ENCODE measurements at regions not wholly inside any gene's neighbourhood (a gene's known extent, or its start where the extent isn't known, plus 50 kb on each side); places are given as distances from the start of the nearest gene placed in this dataset.

DNA sequence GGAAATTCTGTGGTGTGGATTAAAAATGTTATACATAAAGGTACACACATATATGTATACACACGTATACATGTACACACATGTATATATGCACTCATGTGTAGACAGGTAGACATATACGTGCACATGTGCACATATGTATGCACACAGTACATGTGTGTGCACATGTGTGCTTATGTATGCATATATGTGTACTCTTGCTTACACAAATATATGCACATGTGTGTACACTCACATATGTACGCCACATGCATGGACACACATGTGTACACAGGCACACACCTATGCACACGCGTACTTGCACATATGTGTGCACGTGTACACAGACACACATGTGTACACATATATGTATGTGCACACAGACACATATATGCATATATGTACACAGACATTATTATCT, 142.8 kb upstream of the SALL3 start:
- H3K4me1 ChIP-seq (ENCODE audit: control insufficient read depth in 1 of 2, insufficient read depth in 2 of 2, low read length in 2 of 2) = no peaks in the 10 kb centered on the region
- no peak overlapping the region for H3K4me3 ChIP-seq (ENCODE audit: low read depth in 1 of 2, low read length in 2 of 2)
- no peaks in the 10 kb centered on the region for H3K27me3 ChIP-seq (ENCODE audit: low read depth, low read length)
- H3K9me3 ChIP-seq (ENCODE audit: control insufficient read depth in 1 of 2, low read length in 2 of 2) = no peaks in the 10 kb centered on the region
- no peaks in the 10 kb centered on the region for H3K36me3 ChIP-seq (ENCODE audit: control insufficient read depth in 1 of 2, insufficient read depth in 2 of 2, low read length in 2 of 2)
- no peak overlapping the region for H3K27ac ChIP-seq (ENCODE audit: low read length)

- Histone ChIP-seq H3K4me3 (ENCODE audit: low read depth in 1 of 2, low read length in 2 of 2) (no peak overlapping the region), H3K36me3 (ENCODE audit: control insufficient read depth in 1 of 2, insufficient read depth in 2 of 2, low read length in 2 of 2) (no peaks in the 10 kb centered on the region), H3K4me1 (ENCODE audit: control insufficient read depth in 1 of 2, insufficient read depth in 2 of 2, low read length in 2 of 2) (no peaks in the 10 kb centered on the region), H3K9me3 (ENCODE audit: control insufficient read depth in 1 of 2, low read length in 2 of 2) (no peaks in the 10 kb centered on the region), H3K27me3 (ENCODE audit: low read depth, low read length) (no peaks in the 10 kb centered on the region), H3K27ac (ENCODE audit: low read length) (no peak overlapping the region)
Observed at GRCh38 chr18:78837754-78838153, 141.9 kb upstream of the SALL3 start.

GRCh38 chr18:78838183-78838582, 141.4 kb upstream of the SALL3 start:
- Histone ChIP-seq H3K4me1 (ENCODE audit: control insufficient read depth in 1 of 2, insufficient read depth in 2 of 2, low read length in 2 of 2) (no peaks in the 10 kb centered on the region), H3K27ac (ENCODE audit: low read length) (no peak overlapping the region), H3K4me3 (ENCODE audit: low read depth in 1 of 2, low read length in 2 of 2) (no peak overlapping the region), H3K36me3 (ENCODE audit: control insufficient read depth in 1 of 2, insufficient read depth in 2 of 2, low read length in 2 of 2) (no peaks in the 10 kb centered on the region), H3K9me3 (ENCODE audit: control insufficient read depth in 1 of 2, low read length in 2 of 2) (no peaks in the 10 kb centered on the region), H3K27me3 (ENCODE audit: low read depth, low read length) (no peaks in the 10 kb centered on the region)

DNA sequence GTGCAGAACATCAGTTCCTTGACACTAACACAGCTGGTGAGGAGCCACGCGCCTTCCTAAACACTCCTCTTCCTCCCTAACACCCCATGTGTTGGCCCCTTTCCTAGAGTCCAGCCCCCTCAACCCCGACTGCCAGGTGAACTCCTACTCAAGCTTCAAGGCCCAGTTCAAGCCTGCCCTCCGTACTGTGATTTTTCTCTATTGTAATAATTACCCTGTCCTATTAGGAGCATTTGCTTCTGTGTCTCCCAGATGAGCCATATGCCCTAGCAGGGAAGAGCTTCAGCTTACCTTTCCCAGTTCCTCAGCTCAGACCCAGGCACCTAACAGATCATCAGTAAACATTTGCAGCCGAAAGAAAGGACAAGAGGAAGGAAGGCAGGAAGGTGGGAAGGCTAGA, 130.6 kb upstream of the SALL3 start:
- no peak overlapping the region for H3K4me3 ChIP-seq (ENCODE audit: low read depth in 1 of 2, low read length in 2 of 2)
- no peak overlapping the region for H3K27ac ChIP-seq (ENCODE audit: low read length)
- no peaks in the 10 kb centered on the region for H3K36me3 ChIP-seq (ENCODE audit: control insufficient read depth in 1 of 2, insufficient read depth in 2 of 2, low read length in 2 of 2)
- no peaks in the 10 kb centered on the region for H3K27me3 ChIP-seq (ENCODE audit: low read depth, low read length)
- no peaks in the 10 kb centered on the region for H3K4me1 ChIP-seq (ENCODE audit: control insufficient read depth in 1 of 2, insufficient read depth in 2 of 2, low read length in 2 of 2)
- peaks cover 0 to 13% of the 10 kb centered on the region in 2 donors for H3K9me3 ChIP-seq (ENCODE audit: control insufficient read depth in 1 of 2, low read length in 2 of 2)

GRCh38 chr18:78849458-78849857, 130.2 kb upstream of the SALL3 start:
- Histone ChIP-seq H3K27me3 (ENCODE audit: low read depth, low read length) (no peaks in the 10 kb centered on the region), H3K27ac (ENCODE audit: low read length) (no peak overlapping the region), H3K4me3 (ENCODE audit: low read depth in 1 of 2, low read length in 2 of 2) (no peak overlapping the region), H3K36me3 (ENCODE audit: control insufficient read depth in 1 of 2, insufficient read depth in 2 of 2, low read length in 2 of 2) (no peaks in the 10 kb centered on the region), H3K4me1 (ENCODE audit: control insufficient read depth in 1 of 2, insufficient read depth in 2 of 2, low read length in 2 of 2) (no peaks in the 10 kb centered on the region), H3K9me3 (ENCODE audit: control insufficient read depth in 1 of 2, low read length in 2 of 2) (peaks cover 0 to 13% of the 10 kb centered on the region in 2 donors)

- H3K36me3 ChIP-seq (ENCODE audit: control insufficient read depth in 1 of 2, insufficient read depth in 2 of 2, low read length in 2 of 2) = no peaks in the 10 kb centered on the region
- H3K27ac ChIP-seq (ENCODE audit: low read length) = no peak overlapping the region
- H3K9me3 ChIP-seq (ENCODE audit: control insufficient read depth in 1 of 2, low read length in 2 of 2) = no peaks in the 10 kb centered on the region
- no peaks in the 10 kb centered on the region for H3K4me1 ChIP-seq (ENCODE audit: control insufficient read depth in 1 of 2, insufficient read depth in 2 of 2, low read length in 2 of 2)
- H3K4me3 ChIP-seq (ENCODE audit: low read depth in 1 of 2, low read length in 2 of 2) = no peak overlapping the region
- no peaks in the 10 kb centered on the region for H3K27me3 ChIP-seq (ENCODE audit: low read depth, low read length)
Observed at GRCh38 chr18:78853341-78853740, 126.3 kb upstream of the SALL3 start.

DNA sequence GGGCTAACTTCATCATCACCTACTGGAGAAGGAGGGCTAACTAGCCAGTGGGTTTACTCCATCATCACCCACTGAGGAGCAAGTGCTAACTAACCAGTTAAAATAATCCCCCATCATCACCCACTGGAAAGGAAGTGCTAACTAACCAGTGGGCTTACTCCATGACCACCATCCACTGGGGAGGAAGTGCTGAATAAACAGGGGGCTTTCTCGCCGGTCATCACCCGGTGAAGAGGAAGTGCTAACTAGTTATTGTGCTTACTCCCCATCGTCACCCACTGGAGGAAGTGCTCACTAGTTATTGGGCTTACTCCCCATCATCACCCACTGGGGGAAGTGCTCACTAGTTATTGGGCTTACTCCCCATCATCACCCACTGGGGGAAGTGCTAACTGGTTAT, 124.4 kb upstream of the SALL3 start:
- Histone ChIP-seq H3K4me1 (ENCODE audit: control insufficient read depth in 1 of 2, insufficient read depth in 2 of 2, low read length in 2 of 2) (no peaks in the 10 kb centered on the region), H3K4me3 (ENCODE audit: low read depth in 1 of 2, low read length in 2 of 2) (no peak overlapping the region), H3K9me3 (ENCODE audit: control insufficient read depth in 1 of 2, low read length in 2 of 2) (no peaks in the 10 kb centered on the region), H3K36me3 (ENCODE audit: control insufficient read depth in 1 of 2, insufficient read depth in 2 of 2, low read length in 2 of 2) (no peaks in the 10 kb centered on the region), H3K27me3 (ENCODE audit: low read depth, low read length) (no peaks in the 10 kb centered on the region), H3K27ac (ENCODE audit: low read length) (no peak overlapping the region)

GRCh38 chr18:78856569-78857313, 122.9 kb upstream of the SALL3 start:
- H3K4me3 ChIP-seq (ENCODE audit: low read depth in 1 of 2, low read length in 2 of 2) = no peak overlapping the region
- H3K27me3 ChIP-seq (ENCODE audit: low read depth, low read length) = no peaks in the 10 kb centered on the region
- H3K9me3 ChIP-seq (ENCODE audit: control insufficient read depth in 1 of 2, low read length in 2 of 2) = no peaks in the 10 kb centered on the region
- H3K4me1 ChIP-seq (ENCODE audit: control insufficient read depth in 1 of 2, insufficient read depth in 2 of 2, low read length in 2 of 2) = no peaks in the 10 kb centered on the region
- H3K36me3 ChIP-seq (ENCODE audit: control insufficient read depth in 1 of 2, insufficient read depth in 2 of 2, low read length in 2 of 2) = no peaks in the 10 kb centered on the region
- H3K27ac ChIP-seq (ENCODE audit: low read length) = no peak overlapping the region

DNA sequence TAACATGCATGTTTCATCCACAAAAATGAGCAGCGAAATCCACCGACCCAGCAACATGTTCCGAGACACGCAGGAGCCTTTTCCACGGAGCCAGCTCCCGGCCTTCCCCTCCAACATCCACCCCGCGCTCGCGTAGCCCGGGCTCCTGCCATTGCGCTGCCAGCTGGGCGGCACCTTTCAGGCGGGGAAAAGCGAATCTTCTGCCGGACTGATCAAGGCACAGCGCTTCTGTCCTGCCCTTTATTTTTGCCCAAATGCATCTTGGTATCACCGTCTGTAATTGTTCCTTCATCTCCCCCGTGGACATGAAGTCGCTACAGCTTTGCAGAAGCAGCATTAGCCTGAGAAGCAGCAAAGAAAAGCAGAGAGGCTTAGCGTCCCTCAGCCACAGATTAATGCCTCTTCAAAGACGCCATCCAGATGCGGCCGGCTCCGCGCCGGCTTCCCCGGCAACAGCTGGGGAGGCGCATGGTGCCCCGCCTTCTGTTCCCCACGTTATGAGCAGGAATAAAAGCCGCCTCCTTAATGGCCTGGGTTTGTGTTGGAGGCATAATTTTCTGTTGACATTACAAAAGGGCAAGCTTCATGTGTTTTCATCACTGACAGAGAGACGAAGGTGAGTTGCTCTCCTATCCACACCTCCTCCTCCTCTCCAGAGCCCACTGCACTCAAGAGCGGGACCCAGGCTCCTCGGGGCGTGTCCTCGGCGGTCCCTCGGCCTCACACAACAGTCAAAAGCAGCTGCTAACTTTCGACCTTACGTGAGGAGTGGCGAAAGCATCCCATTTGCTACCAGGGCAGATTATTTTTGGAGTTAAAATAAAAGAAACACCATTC, 122.1 kb upstream of the SALL3 start:
- Histone ChIP-seq H3K36me3 (ENCODE audit: control insufficient read depth in 1 of 2, insufficient read depth in 2 of 2, low read length in 2 of 2) (no peaks in the 10 kb centered on the region), H3K9me3 (ENCODE audit: control insufficient read depth in 1 of 2, low read length in 2 of 2) (no peaks in the 10 kb centered on the region), H3K27me3 (ENCODE audit: low read depth, low read length) (no peaks in the 10 kb centered on the region), H3K27ac (ENCODE audit: low read length) (no peak overlapping the region), H3K4me3 (ENCODE audit: low read depth in 1 of 2, low read length in 2 of 2) (no peak overlapping the region), H3K4me1 (ENCODE audit: control insufficient read depth in 1 of 2, insufficient read depth in 2 of 2, low read length in 2 of 2) (no peaks in the 10 kb centered on the region)

GRCh38 chr18:78859686-78860085, 119.9 kb upstream of the SALL3 start:
- H3K9me3 ChIP-seq (ENCODE audit: control insufficient read depth in 1 of 2, low read length in 2 of 2) = no peaks in the 10 kb centered on the region
- no peaks in the 10 kb centered on the region for H3K27me3 ChIP-seq (ENCODE audit: low read depth, low read length)

GRCh38 chr18:78860117-78860516, 119.5 kb upstream of the SALL3 start:
- H3K36me3 ChIP-seq (ENCODE audit: control insufficient read depth in 1 of 2, insufficient read depth in 2 of 2, low read length in 2 of 2) = no peaks in the 10 kb centered on the region
- no peaks in the 10 kb centered on the region for H3K27me3 ChIP-seq (ENCODE audit: low read depth, low read length)
- H3K9me3 ChIP-seq (ENCODE audit: control insufficient read depth in 1 of 2, low read length in 2 of 2) = no peaks in the 10 kb centered on the region
- no peaks in the 10 kb centered on the region for H3K4me1 ChIP-seq (ENCODE audit: control insufficient read depth in 1 of 2, insufficient read depth in 2 of 2, low read length in 2 of 2)
- no peak overlapping the region for H3K27ac ChIP-seq (ENCODE audit: low read length)
- no peak overlapping the region for H3K4me3 ChIP-seq (ENCODE audit: low read depth in 1 of 2, low read length in 2 of 2)

More at GRCh38 chr18:78859686-78860085, 119.9 kb upstream of the SALL3 start:
- no peaks in the 10 kb centered on the region for H3K36me3 ChIP-seq (ENCODE audit: control insufficient read depth in 1 of 2, insufficient read depth in 2 of 2, low read length in 2 of 2)
- H3K4me1 ChIP-seq (ENCODE audit: control insufficient read depth in 1 of 2, insufficient read depth in 2 of 2, low read length in 2 of 2) = no peaks in the 10 kb centered on the region
- H3K4me3 ChIP-seq (ENCODE audit: low read depth in 1 of 2, low read length in 2 of 2) = no peak overlapping the region
- no peak overlapping the region for H3K27ac ChIP-seq (ENCODE audit: low read length)
